Lower leg skin (tissue), 3 donors: ENCODE measurements at regions not wholly inside any gene's neighbourhood (a gene's known extent, or its start where the extent isn't known, plus 50 kb on each side); places are given as distances from the start of the nearest gene placed in this dataset.

ENCODE experiments used
- POLR2A ChIP-seq, 2 donors: fragments of 450-650 bp; IDR thresholded peaks; one replicate each; pipeline ENCODE4 v1.6.1; 2016 to 2017; ENCODE audit warnings: antibody characterized with exemption in 2 of 2, mild to moderate bottlenecking in 1 of 2, moderate library complexity in 1 of 2
- TF ChIP-seq, protein P1 (sequence below), 3 donors: fragments of 450-650 bp; IDR thresholded peaks; one replicate each; pipeline ENCODE4 v1.5.1; 2016; ENCODE audit warnings: antibody characterized with exemption in 3 of 3, mild to moderate bottlenecking in 3 of 3, moderate library complexity in 2 of 3

- TF ChIP-seq, protein P1, sequence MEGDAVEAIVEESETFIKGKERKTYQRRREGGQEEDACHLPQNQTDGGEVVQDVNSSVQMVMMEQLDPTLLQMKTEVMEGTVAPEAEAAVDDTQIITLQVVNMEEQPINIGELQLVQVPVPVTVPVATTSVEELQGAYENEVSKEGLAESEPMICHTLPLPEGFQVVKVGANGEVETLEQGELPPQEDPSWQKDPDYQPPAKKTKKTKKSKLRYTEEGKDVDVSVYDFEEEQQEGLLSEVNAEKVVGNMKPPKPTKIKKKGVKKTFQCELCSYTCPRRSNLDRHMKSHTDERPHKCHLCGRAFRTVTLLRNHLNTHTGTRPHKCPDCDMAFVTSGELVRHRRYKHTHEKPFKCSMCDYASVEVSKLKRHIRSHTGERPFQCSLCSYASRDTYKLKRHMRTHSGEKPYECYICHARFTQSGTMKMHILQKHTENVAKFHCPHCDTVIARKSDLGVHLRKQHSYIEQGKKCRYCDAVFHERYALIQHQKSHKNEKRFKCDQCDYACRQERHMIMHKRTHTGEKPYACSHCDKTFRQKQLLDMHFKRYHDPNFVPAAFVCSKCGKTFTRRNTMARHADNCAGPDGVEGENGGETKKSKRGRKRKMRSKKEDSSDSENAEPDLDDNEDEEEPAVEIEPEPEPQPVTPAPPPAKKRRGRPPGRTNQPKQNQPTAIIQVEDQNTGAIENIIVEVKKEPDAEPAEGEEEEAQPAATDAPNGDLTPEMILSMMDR (IDR thresholded peaks at IDR 0.05): no peak
- TF ChIP-seq POLR2A (IDR thresholded peaks at IDR 0.05): no peak
These were observed 54.8 kb upstream of the SOX1 start for GRCh38 chr13:112012016-112012704.
